SK-MEL-5 (cell line): ENCODE measurements at regions not wholly inside any gene's neighbourhood (a gene's known extent, or its start where the extent isn't known, plus 50 kb on each side); places are given as distances from the start of the nearest gene placed in this dataset.
"Not testable (repeated sequence)": the region's sequence is repeated elsewhere in the genome, so short reads cannot be mapped to it uniquely, and the experiment has no call there.

ENCODE experiments used
- DNase-seq: peaks from one replicate; pipeline ENCODE4 v3.0.0-alpha.2; 2016; ENCODE audit warnings: low read depth, low spot score
- in situ Hi-C: cut with HindIII; loops from 2 replicates; pipeline ENCODE4 v1.10.0; 2016; ENCODE audit warnings: low sequenced_read_pairs, high pct_unique_total_duplicates, low pct_unique_long_range_greater_than_20kb

- no peak for DNase-seq
- in situ Hi-C loops: no loop called here
Measured at GRCh38 chr1:199495432-199495831, 532.1 kb upstream of the NR5A2 start.

GRCh38 chr1:199498802-199499201 is 528.7 kb upstream of the NR5A2 start:
- DNase-seq, in situ Hi-C loops: not testable (repeated sequence)

- in situ Hi-C loops: no loop called here
- no peak for DNase-seq
Measured at GRCh38 chr1:199508072-199508471, 519.4 kb upstream of the NR5A2 start.

GRCh38 chr1:199508653-199509052 is 518.9 kb upstream of the NR5A2 start:
- in situ Hi-C loops: no loop called here
- no peak for DNase-seq

GRCh38 chr1:199509456-199509855 is 518.1 kb upstream of the NR5A2 start:
- in situ Hi-C loops: no loop called here
- DNase-seq: no peak

GRCh38 chr1:199510314-199510713 is 517.2 kb upstream of the NR5A2 start:
- in situ Hi-C loops: no loop called here
- DNase-seq: no peak

GRCh38 chr1:199512037-199512710 is 515.3 kb upstream of the NR5A2 start:
- DNase-seq: no peak
- in situ Hi-C loops: no loop called here

GRCh38 chr1:199515261-199515660 is 512.2 kb upstream of the NR5A2 start:
- in situ Hi-C loops: no loop called here
- DNase-seq: no peak

GRCh38 chr1:199522338-199522737 is 505.2 kb upstream of the NR5A2 start:
- DNase-seq: no peak
- in situ Hi-C loops: no loop called here

- DNase-seq: no peak
- in situ Hi-C loops: no loop called here
Measured at GRCh38 chr1:199522936-199523335, 504.6 kb upstream of the NR5A2 start.

GRCh38 chr1:199529324-199529723 is 498.2 kb upstream of the NR5A2 start:
- DNase-seq: no peak
- in situ Hi-C loops: no loop called here

GRCh38 chr1:199533361-199533760 is 494.1 kb upstream of the NR5A2 start:
- in situ Hi-C loops, DNase-seq: not testable (repeated sequence)

GRCh38 chr1:199545780-199546179 is 481.7 kb upstream of the NR5A2 start:
- in situ Hi-C loops: no loop called here
- DNase-seq: peak; percentile 39

GRCh38 chr1:199546323-199546722 is 481.2 kb upstream of the NR5A2 start:
- no peak for DNase-seq
- in situ Hi-C loops: no loop called here

- in situ Hi-C loops: no loop called here
- no peak for DNase-seq
Measured at GRCh38 chr1:199549421-199549820, 478.1 kb upstream of the NR5A2 start.

- no peak for DNase-seq
- in situ Hi-C loops: no loop called here
Measured at GRCh38 chr1:199550199-199551065, 477.1 kb upstream of the NR5A2 start.

- DNase-seq: peak; percentile 78
- in situ Hi-C loops: no loop called here
Measured at GRCh38 chr1:199551967-199552565, 475.4 kb upstream of the NR5A2 start.

GRCh38 chr1:199553104-199553503 is 474.4 kb upstream of the NR5A2 start:
- in situ Hi-C loops: no loop called here

GRCh38 chr1:199561334-199561733 is 466.2 kb upstream of the NR5A2 start:
- in situ Hi-C loops: no loop called here
- DNase-seq: no peak

More at GRCh38 chr1:199553104-199553503, 474.4 kb upstream of the NR5A2 start:
- no peak for DNase-seq
